COLO668 (cell line): ENCODE measurements at regions not wholly inside any gene's neighbourhood (a gene's known extent, or its start where the extent isn't known, plus 50 kb on each side); places are given as distances from the start of the nearest gene placed in this dataset.
"Not testable (repeated sequence)": the region's sequence is repeated elsewhere in the genome, so short reads cannot be mapped to it uniquely, and the experiment has no call there.

Experiments
- DNase-seq: peaks from one replicate; lab custom pipeline; 2025; ENCODE audit not compliant: unreplicated experiment; lab: John Stamatoyannopoulos, UW

- peak; percentile 67 for DNase-seq
These were observed 941.9 kb downstream of the SLC4A3 start for GRCh38 chr2:220569112-220569897.

GRCh38 chr2:220572385-220572784 lies 945.0 kb downstream of the SLC4A3 start:
- DNase-seq, result no peak

GRCh38 chr2:220574038-220574437 lies 946.6 kb downstream of the SLC4A3 start:
- DNase-seq, result no peak

DNA sequence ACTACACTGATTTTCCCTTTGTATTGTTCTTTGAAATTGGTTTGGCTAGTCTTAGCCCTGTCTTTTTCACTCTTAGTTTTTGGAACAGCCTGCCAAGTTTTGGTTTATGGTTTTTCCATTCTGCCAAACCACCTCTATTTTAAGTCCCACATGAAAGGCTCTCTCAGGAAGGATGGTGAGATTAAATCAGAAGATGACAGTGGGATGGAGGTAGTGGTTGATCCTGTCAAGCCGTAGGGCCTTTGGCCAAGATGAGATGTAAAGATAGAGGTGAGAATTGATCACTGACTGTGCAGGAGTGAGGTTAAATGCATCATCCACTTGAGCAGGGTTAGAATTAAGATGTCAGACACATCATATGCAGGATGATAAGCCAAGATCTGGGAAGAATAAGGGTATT lies 948.5 kb downstream of the SLC4A3 start:
- no peak for DNase-seq

GRCh38 chr2:220579452-220579851 lies 952.0 kb downstream of the SLC4A3 start:
- DNase-seq, result no peak

GRCh38 chr2:220580113-220580512 lies 952.7 kb downstream of the SLC4A3 start:
- DNase-seq, result no peak

- no peak for DNase-seq
These were observed 956.3 kb downstream of the SLC4A3 start for GRCh38 chr2:220583725-220584124.

- DNase-seq, result no peak
These were observed 957.8 kb downstream of the SLC4A3 start for GRCh38 chr2:220585241-220585640.

GRCh38 chr2:220586980-220587530 lies 959.6 kb downstream of the SLC4A3 start:
- no peak for DNase-seq

DNA sequence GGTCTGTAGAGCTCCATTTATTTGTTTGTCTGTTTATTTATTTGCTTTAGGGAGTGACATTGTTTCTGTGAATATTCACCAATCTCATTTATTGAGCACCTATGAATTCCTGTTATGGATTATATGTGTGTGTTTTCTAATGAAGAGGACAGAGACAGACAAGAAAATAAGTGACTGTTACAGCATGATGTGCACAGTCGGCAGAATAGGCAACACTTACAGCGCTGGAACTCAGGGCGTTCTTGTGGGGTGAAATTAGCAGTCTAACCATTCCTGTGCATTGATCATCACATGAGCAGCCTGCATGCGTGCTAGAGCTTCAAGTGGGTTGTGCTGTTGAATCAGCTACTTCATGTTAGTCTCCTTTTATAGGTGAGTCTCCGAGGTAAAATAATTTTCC lies 960.7 kb downstream of the SLC4A3 start:
- DNase-seq, result no peak

DNA sequence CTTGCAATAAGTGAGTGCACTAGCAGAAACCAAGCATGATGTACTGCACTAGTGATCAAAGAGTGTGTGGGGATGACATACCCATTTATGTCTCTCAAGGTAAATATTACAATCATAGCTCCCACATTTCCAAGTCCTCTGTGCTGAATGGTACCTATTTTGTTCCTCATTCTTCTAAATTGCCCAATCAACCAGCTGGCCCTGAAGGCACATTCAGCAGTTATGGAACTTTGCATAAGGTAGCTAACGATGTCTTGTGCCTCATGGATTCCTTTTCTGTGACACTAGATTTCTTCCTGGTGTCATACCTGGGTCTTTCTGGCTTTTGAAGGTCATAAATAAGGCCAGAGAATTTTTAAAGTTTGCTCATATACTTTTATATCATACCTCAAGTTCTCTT lies 963.0 kb downstream of the SLC4A3 start:
- DNase-seq, result no peak

DNA sequence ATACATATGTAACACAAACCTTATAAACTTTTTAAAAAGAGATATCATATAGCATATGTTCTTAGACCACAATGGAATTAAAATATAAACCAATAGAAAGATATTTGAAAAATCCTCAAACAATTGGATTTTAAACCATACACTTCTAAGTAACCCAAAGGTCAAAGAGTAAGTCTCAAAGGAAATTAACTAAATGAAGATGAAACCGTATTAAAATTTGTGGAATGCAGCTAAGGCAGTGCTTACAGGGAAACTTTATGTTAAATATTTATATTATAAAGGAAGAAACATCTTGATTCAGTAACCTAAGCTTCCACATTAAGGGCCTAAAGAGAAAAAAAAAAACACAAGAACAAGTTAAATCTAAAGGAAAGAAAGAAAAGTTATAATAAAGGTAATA lies 966.1 kb downstream of the SLC4A3 start:
- DNase-seq, result no peak

DNA sequence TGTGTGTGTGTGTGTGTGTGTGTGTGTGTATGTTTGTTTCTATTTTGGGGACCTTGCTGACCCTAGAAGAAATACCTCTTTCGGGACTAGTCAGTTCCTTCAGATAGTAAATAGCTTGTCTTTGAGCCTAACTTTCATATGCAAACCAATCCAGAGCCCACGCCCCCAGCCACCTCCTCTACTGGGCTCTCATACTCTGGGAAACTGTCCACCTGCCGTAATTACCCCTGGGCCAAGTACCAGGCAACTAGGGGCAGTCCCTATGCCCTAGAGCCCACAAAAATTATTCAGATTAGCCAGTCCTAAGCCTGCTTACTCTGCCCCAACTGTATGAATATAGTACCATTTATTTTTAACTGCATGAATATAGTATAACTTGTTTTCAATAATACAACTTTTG lies 970.4 kb downstream of the EPHA4 start:
- DNase-seq, result no peak

DNA sequence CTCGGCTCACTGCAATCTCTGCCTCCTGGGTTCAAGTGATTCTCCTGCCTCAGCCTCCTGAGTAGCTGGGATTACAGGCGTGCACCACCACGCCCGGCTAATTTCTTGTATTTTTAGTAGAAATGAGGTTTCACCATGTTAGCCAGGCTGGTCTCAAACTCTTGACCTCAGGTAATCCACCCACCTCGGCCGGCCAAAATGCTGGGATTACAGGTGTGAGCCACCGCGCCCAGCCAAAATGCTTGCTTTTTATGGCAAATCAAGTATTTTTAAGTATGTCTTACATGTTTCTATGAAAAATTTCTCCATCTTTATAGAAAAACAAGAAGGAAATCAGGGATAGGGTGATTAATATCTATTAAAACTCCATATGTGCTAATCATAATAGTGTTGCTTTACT lies 959.1 kb downstream of the EPHA4 start:
- DNase-seq, result not testable (repeated sequence)

GRCh38 chr2:220614064-220614463 lies 958.0 kb downstream of the EPHA4 start:
- DNase-seq, result no peak

- DNase-seq, result peak; percentile 13
These were observed 952.4 kb downstream of the EPHA4 start for GRCh38 chr2:220619525-220620220.

DNA sequence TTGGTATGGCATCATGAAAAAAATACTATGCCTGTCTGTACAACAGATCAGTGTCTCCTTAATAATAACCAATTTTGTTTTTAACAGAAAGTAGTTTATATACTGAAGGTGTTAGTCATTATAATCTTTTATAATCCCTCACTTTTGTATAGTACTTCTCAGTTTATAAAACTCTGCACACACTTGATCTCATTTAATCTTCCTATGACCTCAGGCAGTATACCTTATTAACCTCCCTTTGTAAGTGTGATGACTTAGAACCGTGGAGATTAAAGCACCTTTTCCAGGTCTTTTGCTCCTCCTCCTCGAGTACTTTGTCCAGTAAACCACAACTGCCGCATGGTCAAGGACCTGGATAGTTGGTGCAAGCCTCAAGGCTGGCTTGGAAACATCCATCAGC lies 945.5 kb downstream of the EPHA4 start:
- no peak for DNase-seq

DNA sequence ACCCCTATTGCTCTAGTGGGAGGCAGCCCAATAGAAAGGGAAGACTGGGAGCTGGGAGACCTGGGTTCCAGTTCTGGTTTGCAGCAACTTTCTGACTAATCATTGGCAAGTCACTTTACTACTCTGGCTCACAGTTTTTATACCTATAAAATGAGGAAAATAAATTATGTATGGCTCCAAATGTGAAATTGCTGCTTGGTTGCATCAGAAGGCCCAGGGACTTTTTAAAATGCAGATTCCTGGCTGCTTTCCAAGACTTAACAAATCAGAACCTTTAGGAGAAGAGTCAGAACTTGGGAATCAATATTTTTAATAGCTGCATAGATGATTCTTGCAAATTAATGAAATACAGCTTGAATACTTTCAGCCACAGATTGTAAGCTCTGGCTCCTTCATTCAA lies 943.9 kb downstream of the EPHA4 start:
- DNase-seq, result no peak

GRCh38 chr2:220641137-220641536 lies 931.0 kb downstream of the EPHA4 start:
- no peak for DNase-seq

- DNase-seq, result no peak
These were observed 925.7 kb downstream of the EPHA4 start for GRCh38 chr2:220646424-220646823.

DNA sequence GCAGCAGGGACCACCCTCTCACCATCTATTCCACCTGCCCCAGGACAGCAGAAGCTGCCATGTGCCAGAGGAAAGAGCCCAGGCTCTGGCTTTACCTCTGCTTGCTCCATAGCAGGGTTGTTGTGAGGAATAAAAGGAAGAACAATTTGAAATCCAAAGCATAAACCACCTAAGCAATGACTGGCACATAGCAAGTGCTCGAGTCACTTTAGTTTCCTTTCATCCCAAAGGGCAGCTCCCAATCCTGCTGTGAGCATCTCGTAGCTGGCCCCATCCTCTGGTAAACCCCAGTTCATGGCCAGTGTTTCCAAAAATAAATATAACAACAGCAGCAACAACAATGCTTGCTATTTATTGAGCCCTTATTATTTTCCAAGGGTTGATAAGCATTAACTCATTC lies 923.5 kb downstream of the EPHA4 start:
- no peak for DNase-seq

GRCh38 chr2:220653776-220654175 lies 918.3 kb downstream of the EPHA4 start:
- DNase-seq, result no peak
